ENCODE measurements at regions not wholly inside any gene's neighbourhood (a gene's known extent, or its start where the extent isn't known, plus 50 kb on each side); places are given as distances from the start of the nearest gene placed in this dataset.

DNA sequence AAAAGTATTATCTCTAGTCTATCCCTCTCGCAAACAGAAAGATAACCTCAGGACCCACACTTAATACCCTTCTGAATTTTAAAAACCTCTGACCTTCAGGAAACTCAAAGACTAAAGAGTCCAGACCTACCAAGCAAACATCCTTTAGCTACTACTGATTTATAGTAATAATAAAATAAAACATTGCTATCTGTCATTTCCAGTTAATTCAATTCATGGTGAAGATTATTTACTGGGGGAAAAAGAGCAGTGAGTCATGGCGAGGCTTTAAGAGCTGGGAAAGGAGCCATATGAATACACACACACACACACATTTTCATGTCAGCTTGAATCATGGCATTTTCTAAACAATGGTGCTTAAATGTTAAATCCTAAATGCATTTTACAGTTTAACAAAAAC is 87.1 kb downstream of the FAM76B start:
- no peak overlapping the region for H3K4me3 Mint-ChIP-seq
- DNase-seq (no peak), ATAC-seq (no peak)
- H3K36me3 Mint-ChIP-seq, result peaks cover 5% of the 10 kb centered on the region
- CTCF ChIA-PET, result interaction anchor here (0.8 to 3.0 kb wide), 5 partner anchors 8 to 632 kb away, joined by 3 to 20 read pairs (median 5); no protein-coding TSS in a partner anchor
- H3K4me1 Mint-ChIP-seq, result peaks cover 32% of the 10 kb centered on the region
- H3K27me3 Mint-ChIP-seq, result peaks cover 5% of the 10 kb centered on the region
- no peaks in the 10 kb centered on the region for H3K9me3 Mint-ChIP-seq (ENCODE audit: low read depth)
- H3K27ac Mint-ChIP-seq, result no peak overlapping the region

DNA sequence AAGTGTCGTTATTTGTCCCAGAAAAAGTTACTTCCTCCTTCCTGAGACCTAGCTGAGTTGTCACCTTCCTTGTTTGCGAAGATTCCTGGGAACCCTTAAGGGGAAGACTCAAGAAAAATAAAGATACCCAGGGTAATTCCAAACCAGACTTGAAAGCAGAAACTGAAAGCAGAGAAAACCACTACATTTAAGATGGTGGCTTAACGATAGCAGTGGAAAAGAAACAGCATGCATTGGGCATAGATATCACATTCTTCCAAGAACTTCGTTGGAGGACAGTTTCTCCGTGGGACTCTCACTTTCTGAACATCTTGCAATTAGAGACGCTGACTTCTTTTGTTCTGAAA is 89.1 kb downstream of the FAM76B start:
- H3K4me3 Mint-ChIP-seq, result peak overlapping the region; percentile 65
- peaks cover 18% of the 10 kb centered on the region for H3K36me3 Mint-ChIP-seq
- H3K9me3 Mint-ChIP-seq (ENCODE audit: low read depth), result peaks cover 2% of the 10 kb centered on the region
- H3K27ac Mint-ChIP-seq, result peak overlapping the region; percentile 89
- peaks cover 35% of the 10 kb centered on the region for H3K4me1 Mint-ChIP-seq
- DNase-seq, result no peak
- H3K27me3 Mint-ChIP-seq, result no peaks in the 10 kb centered on the region
- CTCF ChIA-PET, result interaction anchor here (0.8 to 1.9 kb wide), 2 partner anchors 546 to 548 kb away, joined by 4 to 12 read pairs; no protein-coding TSS in a partner anchor
- peak; percentile 66 for ATAC-seq

DNA sequence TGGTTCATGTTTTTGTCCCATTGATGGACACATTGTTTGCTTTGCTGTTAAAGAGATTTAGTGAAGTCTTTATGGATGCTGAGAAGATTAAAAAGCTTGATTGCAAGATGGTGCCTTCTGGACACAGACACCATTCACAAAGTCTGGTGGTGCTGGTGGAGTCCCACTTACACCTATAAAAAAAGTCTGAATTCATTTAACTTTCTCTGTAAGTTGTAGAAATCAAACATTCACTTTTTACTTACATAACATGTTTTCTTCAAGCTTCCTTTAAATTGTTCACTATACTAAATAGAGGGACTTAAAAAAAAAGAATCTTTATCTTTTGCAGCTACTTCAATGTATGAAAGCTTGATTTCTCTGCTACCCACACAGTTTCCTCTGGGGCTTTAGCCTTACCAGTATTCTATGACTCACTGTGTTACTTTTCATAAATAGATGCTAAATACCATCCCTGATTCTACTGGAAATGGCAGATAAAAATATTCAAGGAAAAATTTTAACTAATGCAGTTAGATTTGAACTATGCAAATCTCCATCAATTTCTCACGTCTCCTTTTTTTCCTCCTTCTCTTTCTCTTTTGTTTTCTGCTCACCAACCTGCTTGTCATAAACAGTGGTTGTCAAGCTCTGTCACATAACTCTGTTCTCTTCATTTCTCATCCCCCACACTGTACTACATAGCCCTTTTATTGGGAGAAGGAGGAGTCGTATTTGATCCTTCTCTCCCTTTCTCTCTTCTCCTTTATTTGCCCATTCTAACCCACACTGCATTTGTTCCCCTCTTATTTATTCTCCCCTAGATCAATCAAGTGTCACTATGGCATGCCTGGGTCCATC is 89.7 kb downstream of the FAM76B start:
- Mint-ChIP-seq H3K4me3 (peak overlapping the region; percentile 65), H3K36me3 (peaks cover 19% of the 10 kb centered on the region), H3K9me3 (ENCODE audit: low read depth) (peaks cover 3% of the 10 kb centered on the region), H3K27me3 (no peaks in the 10 kb centered on the region), H3K4me1 (peaks cover 36% of the 10 kb centered on the region), H3K27ac (peak overlapping the region; percentile 89)
- ATAC-seq (peak; percentile 71), DNase-seq (no peak)
- CTCF ChIA-PET, result interaction anchor here (0.8 to 1.9 kb wide), 5 partner anchors 12 to 633 kb away, joined by 3 to 12 read pairs (median 4); partner anchors contain the start of gene SRSF8

DNA sequence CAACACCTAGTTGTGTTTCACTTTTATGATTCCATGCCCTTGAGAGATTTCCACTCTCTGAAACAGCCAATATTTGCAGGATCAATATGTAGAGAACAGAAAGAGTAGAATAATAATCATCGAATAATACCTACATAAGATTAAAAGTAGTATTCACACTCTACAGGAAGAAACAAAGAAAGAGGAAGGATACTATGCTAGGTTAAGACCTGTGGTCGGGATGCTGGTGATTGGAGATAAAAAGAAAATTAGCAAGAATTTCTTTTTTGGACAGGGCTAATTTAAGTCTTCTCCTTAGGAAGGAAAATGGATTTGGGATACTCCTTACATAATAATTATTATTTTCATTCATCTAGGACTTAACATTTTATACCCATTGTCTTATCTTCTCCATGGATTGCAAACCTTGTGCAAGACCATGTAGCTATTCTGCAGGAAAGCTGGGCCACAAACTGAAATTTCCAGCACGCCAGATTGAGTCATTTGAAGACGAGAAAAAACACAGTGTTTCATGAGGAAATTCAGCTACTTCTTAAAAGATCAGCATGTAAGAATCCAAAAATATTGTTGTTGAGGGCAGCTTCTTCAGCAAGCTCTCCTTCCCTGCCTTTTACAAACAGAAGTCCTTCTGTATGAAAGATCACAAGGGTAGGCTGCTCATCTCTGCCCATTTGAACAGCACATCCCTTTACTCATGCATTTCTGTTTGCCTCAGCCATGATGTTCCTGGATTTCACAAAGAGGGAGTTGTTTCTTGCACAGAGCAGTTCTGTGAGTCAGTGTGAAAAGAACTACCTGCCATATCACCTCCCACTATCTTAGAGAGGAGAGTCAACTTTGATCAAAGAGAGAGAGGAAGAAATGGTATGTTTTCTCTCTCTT is 90.7 kb downstream of the FAM76B start:
- Mint-ChIP-seq H3K9me3 (ENCODE audit: low read depth) (peaks cover 10% of the 10 kb centered on the region), H3K4me1 (peaks cover 38% of the 10 kb centered on the region), H3K27me3 (no peaks in the 10 kb centered on the region), H3K4me3 (no peak overlapping the region), H3K27ac (peak overlapping the region; percentile 47), H3K36me3 (peaks cover 23% of the 10 kb centered on the region)
- ATAC-seq, result no peak
- CTCF ChIA-PET, result interaction anchor here (1.0 to 1.9 kb wide), 5 partner anchors 9 to 632 kb away, joined by 3 to 12 read pairs (median 3); partner anchors contain the start of gene SRSF8
- no peak for DNase-seq

DNA sequence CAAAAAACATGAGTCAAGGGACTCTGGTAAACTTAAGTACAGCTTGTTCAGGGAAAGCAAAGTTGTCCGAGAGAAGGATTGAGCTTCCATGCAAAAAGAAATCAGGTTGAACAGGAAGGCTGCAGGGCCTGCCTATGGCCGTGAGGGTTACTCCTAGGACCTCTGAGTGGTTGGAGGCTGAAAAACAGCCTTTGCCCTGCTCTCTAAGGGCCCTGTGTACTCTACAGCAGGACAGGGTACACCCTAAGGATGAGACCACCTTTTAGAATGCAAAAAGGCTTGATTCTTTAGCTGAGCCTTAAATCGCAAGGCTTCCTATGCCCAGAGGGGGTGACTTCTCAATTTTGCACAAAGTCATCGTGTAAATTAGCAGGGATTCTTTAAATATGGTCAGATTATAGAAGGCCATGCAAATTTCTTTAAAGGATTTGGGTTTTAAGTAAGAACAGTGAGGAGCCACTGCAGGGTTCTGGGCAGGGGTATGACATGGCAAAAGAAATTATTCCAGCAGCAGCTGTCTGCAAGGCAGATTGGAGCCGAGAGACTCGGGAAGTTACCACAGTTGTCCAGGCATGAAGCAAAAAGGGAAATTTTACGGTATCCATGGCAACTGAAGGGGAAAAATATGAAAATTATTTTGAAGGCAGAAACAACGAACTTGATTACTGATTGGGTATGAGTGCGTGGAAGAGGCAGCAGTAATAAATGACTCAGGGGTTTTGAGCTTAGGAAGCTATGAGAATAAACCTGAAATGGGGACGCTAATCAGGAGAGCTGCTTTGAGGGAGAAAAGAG is 91.8 kb downstream of the FAM76B start:
- no peak for DNase-seq
- CTCF ChIA-PET, result interaction anchor here (0.9 to 1.4 kb wide), 2 partner anchors 8 to 544 kb away, joined by 3 read pairs; no protein-coding TSS in a partner anchor
- Mint-ChIP-seq H3K27me3 (no peaks in the 10 kb centered on the region), H3K4me3 (no peak overlapping the region), H3K9me3 (ENCODE audit: low read depth) (peaks cover 10% of the 10 kb centered on the region), H3K36me3 (peaks cover 25% of the 10 kb centered on the region), H3K27ac (no peak overlapping the region), H3K4me1 (peaks cover 38% of the 10 kb centered on the region)
- no peak for ATAC-seq

DNA sequence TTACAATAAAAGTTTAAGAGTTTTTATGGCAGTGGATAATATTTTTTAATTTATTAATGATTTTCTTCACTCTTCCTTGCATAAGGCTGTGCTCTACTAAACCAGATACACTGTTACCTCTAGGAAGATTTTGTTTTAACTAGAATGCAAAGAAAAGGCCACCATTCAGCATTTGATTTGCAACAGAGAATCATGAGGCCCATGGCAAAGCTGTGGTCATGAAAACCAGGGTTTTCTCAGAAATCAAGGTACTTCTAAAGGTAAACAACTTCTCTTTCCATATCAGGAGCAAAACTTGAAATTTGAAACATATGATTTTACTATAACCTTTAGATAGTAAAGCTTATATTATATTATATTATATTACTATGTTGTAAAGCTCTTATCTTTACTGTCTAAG is 94.4 kb downstream of the FAM76B start:
- Mint-ChIP-seq H3K36me3 (peaks cover 25% of the 10 kb centered on the region), H3K4me3 (no peak overlapping the region), H3K27me3 (no peaks in the 10 kb centered on the region), H3K27ac (no peak overlapping the region), H3K9me3 (ENCODE audit: low read depth) (peaks cover 10% of the 10 kb centered on the region), H3K4me1 (peaks cover 26% of the 10 kb centered on the region)
- CTCF ChIA-PET, result interaction anchor here (1.3 to 4.9 kb wide), 4 partner anchors 11 to 544 kb away, joined by 3 to 35 read pairs (median 4); no protein-coding TSS in a partner anchor
- no peak for ATAC-seq
- DNase-seq, result no peak

DNA sequence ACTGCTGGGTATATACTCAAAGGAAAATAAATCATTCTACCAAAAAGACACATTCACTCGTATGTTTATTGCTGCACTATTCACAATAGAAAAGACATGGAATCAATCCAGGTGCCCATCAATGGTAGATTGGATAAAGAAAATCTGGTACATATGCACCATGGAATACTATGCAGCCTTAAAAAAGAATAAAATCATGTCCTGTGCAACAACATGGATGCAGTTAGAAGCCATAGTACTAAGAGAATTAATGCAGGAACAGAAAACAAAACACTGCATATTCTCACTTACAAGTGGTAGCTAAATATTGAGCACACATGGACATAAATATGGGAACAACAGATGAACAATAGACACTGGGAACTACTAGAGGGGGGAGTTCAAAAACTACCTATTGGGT is 96.3 kb downstream of the FAM76B start:
- ATAC-seq (no peak), DNase-seq (no peak)
- peaks cover 10% of the 10 kb centered on the region for H3K4me1 Mint-ChIP-seq
- H3K36me3 Mint-ChIP-seq, result peaks cover 24% of the 10 kb centered on the region
- H3K27ac Mint-ChIP-seq, result no peak overlapping the region
- CTCF ChIA-PET, result interaction anchor here (0.6 to 4.9 kb wide), 4 partner anchors 12 to 541 kb away, joined by 3 to 35 read pairs (median 4); no protein-coding TSS in a partner anchor
- H3K27me3 Mint-ChIP-seq, result no peaks in the 10 kb centered on the region
- peaks cover 10% of the 10 kb centered on the region for H3K9me3 Mint-ChIP-seq (ENCODE audit: low read depth)
- no peak overlapping the region for H3K4me3 Mint-ChIP-seq

DNA sequence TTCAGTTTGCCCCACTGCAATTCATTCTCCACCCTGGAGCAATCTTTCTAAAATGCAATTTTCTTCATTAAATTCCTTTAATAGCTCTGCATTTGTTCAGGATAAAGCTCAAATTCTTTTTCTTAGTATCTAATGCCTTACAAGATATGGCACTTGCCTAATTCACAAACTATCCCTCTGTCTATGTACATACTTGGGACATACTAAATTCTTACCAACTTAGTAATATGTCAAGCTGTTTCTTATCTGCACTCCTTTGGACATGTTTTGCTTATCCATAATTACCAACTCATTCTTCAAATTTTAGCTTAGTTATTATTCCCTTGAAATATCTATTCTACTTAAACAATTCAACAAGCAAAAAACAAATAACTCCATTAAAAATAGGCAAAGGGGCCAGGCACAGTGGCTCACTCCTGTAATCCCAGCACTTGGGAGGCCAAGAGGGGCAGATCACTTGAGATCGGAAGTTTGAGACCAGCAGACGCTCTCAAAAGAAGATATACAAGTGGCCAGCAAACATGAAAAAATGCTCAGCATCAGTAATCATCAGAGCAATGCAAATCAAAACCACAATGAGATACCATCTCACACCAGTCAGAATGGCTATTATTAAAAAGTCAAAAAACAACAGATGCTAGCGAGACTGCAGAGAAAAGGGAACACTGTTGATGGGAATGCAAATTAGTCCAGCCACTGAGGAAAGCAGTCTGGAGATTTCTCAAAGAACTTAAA is 96.9 kb downstream of the FAM76B start:
- peaks cover 10% of the 10 kb centered on the region for H3K4me1 Mint-ChIP-seq
- H3K4me3 Mint-ChIP-seq, result no peak overlapping the region
- no peak overlapping the region for H3K27ac Mint-ChIP-seq
- CTCF ChIA-PET, result interaction anchor here (1.1 to 4.9 kb wide), 3 partner anchors 13 to 539 kb away, joined by 3 to 35 read pairs (median 4); no protein-coding TSS in a partner anchor
- DNase-seq, result no peak
- H3K9me3 Mint-ChIP-seq (ENCODE audit: low read depth), result peaks cover 10% of the 10 kb centered on the region
- H3K27me3 Mint-ChIP-seq, result no peaks in the 10 kb centered on the region
- peaks cover 20% of the 10 kb centered on the region for H3K36me3 Mint-ChIP-seq
- ATAC-seq, result no peak

DNA sequence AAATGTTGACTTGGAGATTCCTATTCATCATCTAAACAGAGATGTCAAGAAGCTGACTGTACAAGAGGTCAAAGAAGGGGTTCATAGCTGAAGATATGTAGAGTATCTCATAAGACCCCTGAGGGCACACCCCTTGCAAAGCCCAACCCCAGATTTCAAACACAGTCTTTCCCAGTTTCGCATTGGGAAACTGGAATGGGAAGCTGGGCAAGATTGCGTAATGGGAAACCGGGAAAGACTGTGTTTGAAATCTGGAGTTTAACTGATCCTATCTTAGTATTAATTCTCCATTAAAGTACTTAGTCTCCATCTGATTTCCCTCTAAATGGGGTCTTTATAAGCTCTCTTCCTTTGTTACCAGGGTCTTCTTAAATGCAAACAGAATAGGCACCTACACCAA is 99.5 kb downstream of the FAM76B start:
- ATAC-seq, result no peak
- peaks cover 8% of the 10 kb centered on the region for H3K9me3 Mint-ChIP-seq (ENCODE audit: low read depth)
- H3K27me3 Mint-ChIP-seq, result no peaks in the 10 kb centered on the region
- CTCF ChIA-PET, result interaction anchor here (0.9 kb wide), 1 partner anchor 9 kb away, joined by 3 read pairs; no protein-coding TSS in a partner anchor
- no peak overlapping the region for H3K27ac Mint-ChIP-seq
- DNase-seq, result no peak
- H3K4me1 Mint-ChIP-seq, result peaks cover 7% of the 10 kb centered on the region
- H3K4me3 Mint-ChIP-seq, result no peak overlapping the region
- peaks cover 9% of the 10 kb centered on the region for H3K36me3 Mint-ChIP-seq

DNA sequence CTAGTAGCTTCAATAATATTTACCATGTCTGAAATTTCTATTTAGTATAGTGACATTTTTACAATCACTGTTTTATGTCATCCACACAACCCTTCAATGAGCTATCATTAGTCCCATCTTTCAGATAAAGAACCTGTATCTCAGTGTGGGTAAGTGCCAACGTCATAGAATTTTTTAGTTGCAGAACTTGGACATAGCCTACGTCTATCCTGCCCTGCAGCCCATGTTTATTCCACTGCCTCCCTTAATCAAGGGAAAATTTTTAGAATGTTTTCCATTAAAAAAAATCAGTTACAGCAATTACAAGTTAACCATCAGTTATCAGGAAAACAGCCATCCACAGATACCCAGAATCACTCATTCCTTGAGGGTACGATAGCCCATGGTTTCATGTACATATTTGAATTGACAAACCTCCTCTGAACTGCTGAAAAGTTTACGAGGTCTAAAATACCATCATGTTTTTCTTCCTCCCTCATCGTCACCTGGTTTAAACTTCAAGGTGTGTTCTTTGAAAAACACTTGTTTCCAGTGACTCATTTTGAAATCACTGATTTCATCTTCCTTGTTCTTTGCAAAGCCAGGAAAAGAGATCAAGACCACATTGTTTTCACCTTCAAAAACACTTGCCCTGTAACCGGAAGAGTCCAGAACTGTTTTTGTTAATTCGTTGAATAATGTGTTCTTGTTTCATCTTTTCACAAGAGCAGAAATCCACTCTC is 100.9 kb downstream of the FAM76B start:
- peaks cover 4% of the 10 kb centered on the region for H3K36me3 Mint-ChIP-seq
- no peaks in the 10 kb centered on the region for H3K27me3 Mint-ChIP-seq
- no peaks in the 10 kb centered on the region for H3K9me3 Mint-ChIP-seq (ENCODE audit: low read depth)
- DNase-seq, result no peak
- ATAC-seq, result peak; percentile 65
- H3K4me1 Mint-ChIP-seq, result peaks cover 11% of the 10 kb centered on the region
- H3K4me3 Mint-ChIP-seq, result no peak overlapping the region
- H3K27ac Mint-ChIP-seq, result no peak overlapping the region
- CTCF ChIA-PET, result no interaction called here

DNA sequence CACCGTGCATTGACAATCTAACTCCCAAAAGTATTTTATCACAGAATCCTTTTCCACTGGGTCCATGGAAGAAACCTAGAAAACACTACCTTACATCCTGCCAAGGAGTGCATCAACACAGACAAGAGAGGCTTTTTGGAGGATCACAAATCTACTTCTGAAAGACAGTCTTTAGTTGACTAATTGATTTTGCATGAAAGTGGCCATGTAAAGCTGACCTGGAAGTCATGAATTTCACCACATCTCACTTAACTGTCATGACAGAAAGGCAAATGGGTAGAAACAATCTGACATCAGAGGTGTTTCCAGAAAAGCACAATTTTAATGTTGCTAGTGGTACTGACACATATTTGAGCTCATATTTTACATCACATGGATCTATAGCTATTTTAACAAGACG is 101.6 kb downstream of the FAM76B start:
- CTCF ChIA-PET, result no interaction called here
- Mint-ChIP-seq H3K4me1 (peaks cover 17% of the 10 kb centered on the region), H3K9me3 (ENCODE audit: low read depth) (no peaks in the 10 kb centered on the region), H3K36me3 (peaks cover 4% of the 10 kb centered on the region), H3K27ac (no peak overlapping the region), H3K27me3 (no peaks in the 10 kb centered on the region), H3K4me3 (no peak overlapping the region)
- DNase-seq (no peak), ATAC-seq (no peak)

DNA sequence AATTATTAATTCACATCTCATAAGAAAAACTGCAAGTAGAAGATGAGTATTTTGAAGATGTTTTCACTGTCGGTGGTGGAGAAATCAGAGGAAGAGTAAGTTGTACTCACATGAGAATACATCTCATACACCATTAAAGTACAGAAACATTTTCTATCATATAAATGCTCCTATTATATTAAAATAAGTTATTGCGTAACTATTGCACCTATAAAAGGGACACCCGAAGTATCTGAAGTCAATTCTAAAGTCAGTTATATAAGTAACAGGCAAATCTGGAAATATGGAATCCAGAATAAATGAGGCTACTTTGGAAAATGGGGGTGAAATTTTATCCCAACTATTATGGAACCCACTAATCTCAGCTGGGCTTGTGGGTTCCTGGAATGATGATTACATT is 103.3 kb downstream of the FAM76B start:
- no peaks in the 10 kb centered on the region for H3K9me3 Mint-ChIP-seq (ENCODE audit: low read depth)
- ATAC-seq (no peak), DNase-seq (no peak)
- no peak overlapping the region for H3K4me3 Mint-ChIP-seq
- peaks cover 33% of the 10 kb centered on the region for H3K4me1 Mint-ChIP-seq
- H3K27me3 Mint-ChIP-seq, result no peaks in the 10 kb centered on the region
- no peak overlapping the region for H3K27ac Mint-ChIP-seq
- H3K36me3 Mint-ChIP-seq, result peaks cover 4% of the 10 kb centered on the region
- CTCF ChIA-PET, result interaction anchor here (0.7 to 0.8 kb wide), 2 partner anchors 12 to 534 kb away, joined by 3 read pairs; no protein-coding TSS in a partner anchor

All from activated CD8-positive, alpha-beta memory T cell treated with anti-CD3 and anti-CD28 coated beads, Interleukin-2, amount 10 ng/mL, durations not matched to agents 7 days and 5 days (primary cell).